Smooth muscle cell (in vitro differentiated cells): ENCODE measurements at regions not wholly inside any gene's neighbourhood (a gene's known extent, or its start where the extent isn't known, plus 50 kb on each side); places are given as distances from the start of the nearest gene placed in this dataset.

Source experiments
- DNase-seq: peaks from one replicate; lab custom pipeline; 2025; ENCODE audit not compliant: unreplicated experiment; lab: John Stamatoyannopoulos, UW
- H2AFZ ChIP-seq: fragments of 200-600 bp; sonication (generic); 2 replicates; pipeline ENCODE4 v1.6.0; 2016; ENCODE audit warnings: antibody characterized with exemption, low read depth, mild to moderate bottlenecking
- H3F3A ChIP-seq: fragments of 200-600 bp; sonication (generic); 2 replicates; pipeline ENCODE4 v1.6.0; 2017; ENCODE audit warnings: antibody characterized with exemption, low read depth
- H3K27ac ChIP-seq: fragments of 200-600 bp; sonication (generic); 2 replicates; pipeline ENCODE4 v1.5.1; 2016; ENCODE audit warnings: low read depth, mild to moderate bottlenecking
- H3K27me3 ChIP-seq: fragments of 200-600 bp; sonication (generic); 2 replicates; pipeline ENCODE4 v1.6.1; 2016; ENCODE audit warnings: low read depth, mild to moderate bottlenecking
- H3K36me3 ChIP-seq: fragments of 200-600 bp; sonication (generic); 2 replicates; pipeline ENCODE4 v1.5.1; 2016; ENCODE audit warnings: low read depth
- H3K4me1 ChIP-seq: fragments of 200-600 bp; sonication (generic); 2 replicates; pipeline ENCODE4 v1.5.1; 2016; ENCODE audit warnings: low read depth
- H3K4me2 ChIP-seq: fragments of 200-600 bp; sonication (generic); 2 replicates; pipeline ENCODE4 v1.6.0; 2016; ENCODE audit warnings: mild to moderate bottlenecking
- H3K4me3 ChIP-seq: fragments of 200-600 bp; sonication (generic); 2 replicates; pipeline ENCODE4 v1.5.1; 2016; ENCODE audit warnings: mild to moderate bottlenecking
- H3K79me2 ChIP-seq: fragments of 200-600 bp; sonication (generic); 2 replicates; pipeline ENCODE4 v1.6.0; 2016; ENCODE audit warnings: low read depth, mild to moderate bottlenecking
- H3K9ac ChIP-seq: fragments of 200-600 bp; sonication (generic); 2 replicates; pipeline ENCODE4 v1.6.0; 2016; ENCODE audit warnings: low read depth
- H3K9me3 ChIP-seq: fragments of 200-600 bp; sonication (generic); replicated peaks from 2 replicates; pipeline ENCODE4 v1.5.1; 2016; ENCODE audit warnings: low read depth
- H4K20me1 ChIP-seq: fragments of 200-600 bp; sonication (generic); 2 replicates; pipeline ENCODE4 v1.6.0; 2016; ENCODE audit warnings: low read depth
- WGBS: methylation state at CpG from one replicate; pipeline ENCODE4 v1.1.7; 2016; ENCODE audit warnings: low lambda C conversion rate; 5-methylcytosine and 5-hydroxymethylcytosine counted together
- TF ChIP-seq, protein P1 (sequence below): fragments of 200-600 bp; sonication (generic); IDR thresholded peaks from 2 replicates; pipeline ENCODE4 v1.5.1; 2017; ENCODE audit warnings: borderline replicate concordance, mild to moderate bottlenecking, antibody characterized with exemption; ENCODE audit not compliant: insufficient read depth, poor library complexity, severe bottlenecking

DNA sequence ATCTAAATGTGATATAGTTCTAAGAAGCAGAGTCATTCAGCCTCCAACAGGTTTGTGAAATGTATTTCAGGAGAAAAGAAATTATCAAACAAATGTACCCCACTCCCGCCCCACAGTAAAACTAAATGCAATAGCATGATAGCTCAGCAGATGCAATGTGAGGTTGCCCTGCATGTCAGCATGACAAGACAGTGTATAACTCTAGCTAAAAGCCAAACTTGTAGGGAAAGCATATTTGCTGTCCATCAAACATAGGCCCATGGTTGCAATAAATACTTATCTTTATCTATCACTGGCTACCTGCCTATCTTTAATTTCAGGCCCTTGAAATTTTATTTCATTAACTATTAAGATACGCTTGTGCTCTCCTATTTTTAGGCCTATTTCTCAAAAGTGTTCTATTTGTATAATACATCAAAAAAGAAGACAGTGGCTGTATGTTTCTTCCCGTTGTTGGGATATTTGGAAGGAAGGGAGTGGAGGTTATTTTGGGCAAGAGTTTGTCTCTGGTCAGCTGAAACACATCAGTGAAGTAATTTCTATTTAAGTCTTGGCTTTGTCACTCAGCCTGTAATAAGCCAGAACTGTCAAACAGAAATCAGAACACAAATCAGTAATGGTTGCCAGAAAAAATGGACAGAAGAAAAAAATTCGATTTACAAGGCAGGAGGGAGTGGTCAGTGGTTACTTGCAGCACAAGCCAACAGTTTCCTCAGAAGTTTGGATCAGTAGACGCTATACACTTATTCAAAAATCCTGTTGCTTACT, 307.4 kb upstream of the ADGRL2 start:
- H2AFZ ChIP-seq, result no peak overlapping the region
- H3K27me3 ChIP-seq, result no peaks in the 10 kb centered on the region
- no peak for DNase-seq
- H4K20me1 ChIP-seq, result no peaks in the 10 kb centered on the region
- peaks cover 6% of the 10 kb centered on the region for H3K9me3 ChIP-seq
- H3K4me1 ChIP-seq, result no peaks in the 10 kb centered on the region
- no peaks in the 10 kb centered on the region for H3K36me3 ChIP-seq
- no peaks in the 10 kb centered on the region for H3F3A ChIP-seq
- no peak overlapping the region for H3K4me3 ChIP-seq
- no peak overlapping the region for H3K27ac ChIP-seq
- TF ChIP-seq, protein P1, sequence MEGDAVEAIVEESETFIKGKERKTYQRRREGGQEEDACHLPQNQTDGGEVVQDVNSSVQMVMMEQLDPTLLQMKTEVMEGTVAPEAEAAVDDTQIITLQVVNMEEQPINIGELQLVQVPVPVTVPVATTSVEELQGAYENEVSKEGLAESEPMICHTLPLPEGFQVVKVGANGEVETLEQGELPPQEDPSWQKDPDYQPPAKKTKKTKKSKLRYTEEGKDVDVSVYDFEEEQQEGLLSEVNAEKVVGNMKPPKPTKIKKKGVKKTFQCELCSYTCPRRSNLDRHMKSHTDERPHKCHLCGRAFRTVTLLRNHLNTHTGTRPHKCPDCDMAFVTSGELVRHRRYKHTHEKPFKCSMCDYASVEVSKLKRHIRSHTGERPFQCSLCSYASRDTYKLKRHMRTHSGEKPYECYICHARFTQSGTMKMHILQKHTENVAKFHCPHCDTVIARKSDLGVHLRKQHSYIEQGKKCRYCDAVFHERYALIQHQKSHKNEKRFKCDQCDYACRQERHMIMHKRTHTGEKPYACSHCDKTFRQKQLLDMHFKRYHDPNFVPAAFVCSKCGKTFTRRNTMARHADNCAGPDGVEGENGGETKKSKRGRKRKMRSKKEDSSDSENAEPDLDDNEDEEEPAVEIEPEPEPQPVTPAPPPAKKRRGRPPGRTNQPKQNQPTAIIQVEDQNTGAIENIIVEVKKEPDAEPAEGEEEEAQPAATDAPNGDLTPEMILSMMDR, result no peak
- no peak overlapping the region for H3K9ac ChIP-seq
- H3K79me2 ChIP-seq, result no peaks in the 10 kb centered on the region
- no peak overlapping the region for H3K4me2 ChIP-seq
- 86% methylated on average over 5 of the region's 5 CpGs for WGBS

DNA sequence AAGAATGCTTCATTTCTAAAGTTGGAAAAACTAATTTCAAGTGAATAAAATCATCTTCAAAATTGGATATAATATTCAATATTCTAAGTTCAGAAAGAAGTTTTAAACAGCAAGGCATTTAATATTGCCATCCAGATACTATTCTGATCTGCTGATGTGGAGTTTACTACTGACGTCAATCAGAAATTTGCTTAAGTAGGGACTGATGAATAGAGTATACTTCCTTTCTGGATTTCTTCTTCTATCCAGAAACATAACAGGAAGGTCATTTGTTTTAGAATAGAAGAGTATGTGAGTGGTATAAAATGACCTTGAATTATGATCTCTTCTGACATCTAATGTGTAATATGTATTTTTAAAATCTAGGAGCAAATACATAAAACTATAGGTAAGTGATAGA, 308.1 kb upstream of the ADGRL2 start:
- no peak overlapping the region for H3K27ac ChIP-seq
- TF ChIP-seq, protein P1, result no peak
- no peaks in the 10 kb centered on the region for H4K20me1 ChIP-seq
- H2AFZ ChIP-seq, result no peak overlapping the region
- no peak for DNase-seq
- H3F3A ChIP-seq, result no peaks in the 10 kb centered on the region
- no peaks in the 10 kb centered on the region for H3K4me1 ChIP-seq
- peaks cover 6% of the 10 kb centered on the region for H3K9me3 ChIP-seq
- H3K4me2 ChIP-seq, result no peak overlapping the region
- 90% methylated on average over 1 of the region's 1 CpG for WGBS
- H3K79me2 ChIP-seq, result no peaks in the 10 kb centered on the region
- no peaks in the 10 kb centered on the region for H3K36me3 ChIP-seq
- H3K9ac ChIP-seq, result no peak overlapping the region
- no peak overlapping the region for H3K4me3 ChIP-seq
- no peaks in the 10 kb centered on the region for H3K27me3 ChIP-seq

DNA sequence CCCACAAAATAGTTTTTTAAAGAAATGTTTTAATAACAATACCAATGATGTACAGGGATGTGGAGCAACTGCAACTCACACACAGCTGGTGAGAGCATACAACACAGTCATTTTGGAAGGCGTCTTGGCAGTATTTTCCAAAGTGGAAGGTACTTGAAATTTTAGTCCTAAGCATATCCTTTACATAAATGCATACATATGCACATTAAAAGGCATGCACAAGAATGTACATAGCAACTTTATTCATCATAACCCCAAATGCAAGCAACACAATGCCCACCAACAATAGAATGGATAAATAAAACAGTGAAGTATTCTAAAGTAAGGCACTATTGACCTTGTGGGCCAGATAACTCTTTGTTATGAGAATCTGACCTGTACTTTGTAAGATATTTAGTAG, 310.1 kb upstream of the ADGRL2 start:
- no peaks in the 10 kb centered on the region for H3F3A ChIP-seq
- DNase-seq, result no peak
- no peak overlapping the region for H3K4me2 ChIP-seq
- H3K9me3 ChIP-seq, result peaks cover 6% of the 10 kb centered on the region
- TF ChIP-seq, protein P1, result no peak
- H3K4me1 ChIP-seq, result no peaks in the 10 kb centered on the region
- H2AFZ ChIP-seq, result no peak overlapping the region
- 88% methylated on average over 1 of the region's 1 CpG for WGBS
- H3K4me3 ChIP-seq, result no peak overlapping the region
- no peaks in the 10 kb centered on the region for H4K20me1 ChIP-seq
- no peaks in the 10 kb centered on the region for H3K79me2 ChIP-seq
- H3K36me3 ChIP-seq, result no peaks in the 10 kb centered on the region
- no peaks in the 10 kb centered on the region for H3K27me3 ChIP-seq
- H3K9ac ChIP-seq, result no peak overlapping the region
- H3K27ac ChIP-seq, result no peak overlapping the region

DNA sequence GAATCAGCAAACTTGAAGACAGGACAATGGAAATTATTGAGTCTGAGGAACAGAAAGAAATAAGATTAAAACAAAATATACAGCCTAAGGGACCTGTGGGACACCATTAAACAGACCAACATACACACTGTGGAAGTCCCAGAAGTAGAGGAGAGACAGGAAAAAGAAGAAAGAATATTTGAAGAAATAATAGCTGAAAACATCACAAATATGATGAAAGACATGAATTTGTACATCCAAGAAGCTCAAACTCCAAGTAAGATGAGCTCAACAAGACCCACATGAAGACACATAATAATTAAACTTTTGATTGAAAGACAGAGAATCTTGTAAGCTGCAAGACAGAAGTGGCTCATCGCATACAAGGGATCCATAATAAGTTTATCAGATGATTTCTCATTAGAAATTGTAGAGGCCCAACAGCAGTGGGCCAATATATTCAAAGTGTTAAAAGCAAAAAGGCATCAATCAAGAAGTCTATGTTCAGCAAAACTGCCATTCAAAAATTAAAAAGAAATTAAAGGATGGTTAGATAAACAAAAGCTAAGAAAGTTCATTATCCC, 311.3 kb upstream of the ADGRL2 start:
- 98% methylated on average over 1 of the region's 1 CpG for WGBS

More for the DNA sequence above, 311.3 kb upstream of the ADGRL2 start:
- no peaks in the 10 kb centered on the region for H4K20me1 ChIP-seq
- no peaks in the 10 kb centered on the region for H3K27me3 ChIP-seq
- H3K4me2 ChIP-seq, result no peak overlapping the region
- no peak overlapping the region for H3K4me3 ChIP-seq
- H3K27ac ChIP-seq, result no peak overlapping the region
- no peaks in the 10 kb centered on the region for H3K79me2 ChIP-seq
- TF ChIP-seq, protein P1, result no peak
- no peaks in the 10 kb centered on the region for H3K4me1 ChIP-seq
- peaks cover 6% of the 10 kb centered on the region for H3K9me3 ChIP-seq
- no peak overlapping the region for H3K9ac ChIP-seq
- no peak for DNase-seq
- H2AFZ ChIP-seq, result no peak overlapping the region
- H3F3A ChIP-seq, result no peaks in the 10 kb centered on the region
- H3K36me3 ChIP-seq, result no peaks in the 10 kb centered on the region
